Hepatocyte (in vitro differentiated cells): ENCODE measurements at regions not wholly inside any gene's neighbourhood (a gene's known extent, or its start where the extent isn't known, plus 50 kb on each side); places are given as distances from the start of the nearest gene placed in this dataset.

ENCODE experiments used
- DNase-seq: peaks from one replicate; pipeline ENCODE4 v3.0.0-alpha.2; 2016; ENCODE audit warnings: low spot score
- H2AFZ ChIP-seq: fragments of 200-600 bp; sonication (generic); 2 replicates; pipeline ENCODE4 v1.6.0; 2016; ENCODE audit warnings: antibody characterized with exemption, mild to moderate bottlenecking
- H3K27ac ChIP-seq: fragments of 200-600 bp; sonication (generic); 2 replicates; pipeline ENCODE4 v1.5.1; 2016; ENCODE audit warnings: mild to moderate bottlenecking
- H3K27me3 ChIP-seq: fragments of 200-600 bp; sonication (generic); 2 replicates; pipeline ENCODE4 v1.6.1; 2016
- H3K36me3 ChIP-seq: fragments of 200-600 bp; sonication (generic); replicated peaks from 2 replicates; pipeline ENCODE4 v1.5.1; 2016; ENCODE audit warnings: low read depth; ENCODE audit not compliant: insufficient read depth
- H3K4me1 ChIP-seq: fragments of 200-600 bp; sonication (generic); 2 replicates; pipeline ENCODE4 v1.5.1; 2016; ENCODE audit warnings: mild to moderate bottlenecking, moderate library complexity; ENCODE audit not compliant: insufficient read depth
- H3K4me2 ChIP-seq: fragments of 200-600 bp; sonication (generic); 2 replicates; pipeline ENCODE4 v1.6.0; 2016
- H3K4me3 ChIP-seq: fragments of 200-600 bp; sonication (generic); 2 replicates; pipeline ENCODE4 v1.5.1; 2016; ENCODE audit warnings: mild to moderate bottlenecking
- H3K79me2 ChIP-seq: fragments of 200-600 bp; sonication (generic); 2 replicates; pipeline ENCODE4 v1.6.0; 2017; ENCODE audit warnings: mild to moderate bottlenecking
- H3K9me2 ChIP-seq: fragments of 200-600 bp; sonication (generic); replicated peaks from 2 replicates; pipeline ENCODE4 v1.6.0; 2017; ENCODE audit warnings: mild to moderate bottlenecking; ENCODE audit not compliant: insufficient read depth
- H3K9me3 ChIP-seq: fragments of 200-600 bp; sonication (generic); 2 replicates; pipeline ENCODE4 v1.5.1; 2016; ENCODE audit warnings: low read depth, mild to moderate bottlenecking
- H4K20me1 ChIP-seq: fragments of 200-600 bp; sonication (generic); 2 replicates; pipeline ENCODE4 v1.6.0; 2016; ENCODE audit warnings: mild to moderate bottlenecking; ENCODE audit not compliant: insufficient read depth, poor library complexity, severe bottlenecking
- CTCF ChIP-seq: fragments of 200-600 bp; sonication (generic); IDR thresholded peaks from 2 replicates; pipeline ENCODE4 v1.5.1; 2016; ENCODE audit warnings: antibody characterized with exemption, mild to moderate bottlenecking; ENCODE audit not compliant: poor library complexity
- EZH2 ChIP-seq: fragments of 200-600 bp; sonication (generic); IDR thresholded peaks from 2 replicates; pipeline ENCODE4 v1.6.1; 2016; ENCODE audit warnings: antibody characterized with exemption, mild to moderate bottlenecking, borderline replicate concordance
- EZH2phosphoT487 ChIP-seq: fragments of 200-600 bp; sonication (generic); IDR thresholded peaks from one replicate; pipeline ENCODE4 v1.6.1; 2018; ENCODE audit warnings: antibody characterized with exemption, mild to moderate bottlenecking, low read depth, moderate library complexity; ENCODE audit not compliant: unreplicated experiment, severe bottlenecking
- WGBS: methylation state at CpG from one replicate; pipeline ENCODE4 v1.1.6; 2016; ENCODE audit warnings: low lambda C conversion rate; ENCODE audit errors: missing lambda C conversion rate; 5-methylcytosine and 5-hydroxymethylcytosine counted together

GRCh38 chr1:230575886-230576500 is 66.3 kb upstream of the COG2 start:
- H3K4me3 ChIP-seq, result no peak overlapping the region
- no peaks in the 10 kb centered on the region for H3K27me3 ChIP-seq
- DNase-seq, result no peak
- H3K79me2 ChIP-seq, result no peaks in the 10 kb centered on the region
- no peaks in the 10 kb centered on the region for H4K20me1 ChIP-seq
- H2AFZ ChIP-seq, result no peak overlapping the region
- 60% methylated on average over 3 of the region's 3 CpGs for WGBS
- no peak overlapping the region for H3K4me2 ChIP-seq
- H3K27ac ChIP-seq, result peak overlapping the region; percentile 74
- peaks cover 14% of the 10 kb centered on the region for H3K4me1 ChIP-seq
- no peaks in the 10 kb centered on the region for H3K9me3 ChIP-seq
- H3K36me3 ChIP-seq, result no peaks in the 10 kb centered on the region
- TF ChIP-seq EZH2, result no peak
- H3K9me2 ChIP-seq, result no peaks in the 10 kb centered on the region

GRCh38 chr1:230574502-230574901 is 67.8 kb upstream of the COG2 start:
- Histone ChIP-seq H3K9me3 (no peaks in the 10 kb centered on the region), H3K36me3 (no peaks in the 10 kb centered on the region), H3K27ac (no peak overlapping the region), H3K27me3 (no peaks in the 10 kb centered on the region), H4K20me1 (no peaks in the 10 kb centered on the region), H3K4me1 (peaks cover 14% of the 10 kb centered on the region), H3K4me2 (no peak overlapping the region), H3K9me2 (no peaks in the 10 kb centered on the region), H3K79me2 (no peaks in the 10 kb centered on the region), H3K4me3 (no peak overlapping the region), H2AFZ (no peak overlapping the region)
- 92% methylated on average over 3 of the region's 3 CpGs for WGBS
- TF ChIP-seq EZH2phosphoT487 (no peak), EZH2 (no peak), CTCF (no peak)
- no peak for DNase-seq

GRCh38 chr1:230573658-230574057 is 68.6 kb upstream of the COG2 start:
- Histone ChIP-seq H2AFZ (no peak overlapping the region), H3K9me2 (no peaks in the 10 kb centered on the region), H3K4me3 (no peak overlapping the region), H3K36me3 (no peaks in the 10 kb centered on the region), H3K79me2 (no peaks in the 10 kb centered on the region), H3K9me3 (no peaks in the 10 kb centered on the region), H3K4me1 (peaks cover 14% of the 10 kb centered on the region), H3K27ac (no peak overlapping the region), H3K27me3 (no peaks in the 10 kb centered on the region), H3K4me2 (no peak overlapping the region), H4K20me1 (no peaks in the 10 kb centered on the region)
- 98% methylated on average over 3 of the region's 3 CpGs for WGBS
- TF ChIP-seq EZH2phosphoT487, result no peak
- TF ChIP-seq EZH2, result no peak
- TF ChIP-seq CTCF, result no peak
- no peak for DNase-seq

GRCh38 chr1:230572121-230573105 is 69.9 kb upstream of the COG2 start:
- Histone ChIP-seq H3K4me1 (peaks cover 14% of the 10 kb centered on the region), H3K9me3 (no peaks in the 10 kb centered on the region), H4K20me1 (no peaks in the 10 kb centered on the region), H3K27ac (peak overlapping the region; percentile 90), H2AFZ (peak overlapping the region; percentile 9), H3K79me2 (no peaks in the 10 kb centered on the region), H3K27me3 (no peaks in the 10 kb centered on the region), H3K4me2 (peak overlapping the region; percentile 60), H3K4me3 (no peak overlapping the region), H3K9me2 (no peaks in the 10 kb centered on the region), H3K36me3 (no peaks in the 10 kb centered on the region)
- 27% methylated on average over 7 of the region's 7 CpGs for WGBS
- TF ChIP-seq EZH2phosphoT487, result no peak
- TF ChIP-seq CTCF, result no peak
- no peak for TF ChIP-seq EZH2
- peak; percentile 46 for DNase-seq
